Urinary bladder (tissue), 3 donors: ENCODE measurements at regions not wholly inside any gene's neighbourhood (a gene's known extent, or its start where the extent isn't known, plus 50 kb on each side); places are given as distances from the start of the nearest gene placed in this dataset.

Experiments
- DNase-seq: peaks from one replicate; pipeline ENCODE4 v3.0.0-alpha.2; 2015; ENCODE audit errors: extremely low spot score
- H3K27ac ChIP-seq: one replicate; pipeline ENCODE4 v1.5.1; 2013; ENCODE audit warnings: low read depth, mild to moderate bottlenecking, moderate library complexity
- H3K36me3 ChIP-seq: one replicate; pipeline ENCODE4 v1.6.1; 2013; ENCODE audit warnings: mild to moderate bottlenecking, moderate library complexity; ENCODE audit not compliant: insufficient read depth
- H3K4me1 ChIP-seq: one replicate; pipeline ENCODE4 v1.6.1; 2013; ENCODE audit warnings: mild to moderate bottlenecking, moderate library complexity; ENCODE audit not compliant: insufficient read depth
- H3K4me3 ChIP-seq: one replicate; pipeline ENCODE4 v1.5.1; 2013; ENCODE audit warnings: low read depth, low read length
- WGBS: extraction: QIAGEN DNeasy Blood & Tissue Kit; methylation state at CpG from one replicate; pipeline ENCODE4 v1.1.7; 2013; 5-methylcytosine and 5-hydroxymethylcytosine counted together
- donor health status: healthy with polysubstance abuse.
- donor health status: healthy.

GRCh38 chr3:459311-459670 lies 262.7 kb downstream of the CHL1 start:
- no peak for DNase-seq
- Histone ChIP-seq H3K36me3 (no peaks in the 10 kb centered on the region), H3K27ac (no peak overlapping the region), H3K4me3 (no peak overlapping the region), H3K4me1 (no peaks in the 10 kb centered on the region)
- WGBS = 61% methylated on average over 6 of the region's 6 CpGs

- no peak overlapping the region for H3K4me3 ChIP-seq
- no peaks in the 10 kb centered on the region for H3K4me1 ChIP-seq
- DNase-seq = no peak
- no peak overlapping the region for H3K27ac ChIP-seq
- 56% methylated on average over 2 of the region's 2 CpGs for WGBS
- no peaks in the 10 kb centered on the region for H3K36me3 ChIP-seq
Observed at GRCh38 chr3:461006-461405, 264.4 kb downstream of the CHL1 start.

- no peak overlapping the region for H3K4me3 ChIP-seq
- H3K36me3 ChIP-seq = no peaks in the 10 kb centered on the region
- 30% methylated on average over 4 of the region's 4 CpGs for WGBS
- H3K4me1 ChIP-seq = no peaks in the 10 kb centered on the region
- H3K27ac ChIP-seq = no peak overlapping the region
- DNase-seq = no peak
Observed at GRCh38 chr3:462851-463250, 266.3 kb downstream of the CHL1 start.

- 58% methylated on average over 7 of the region's 7 CpGs for WGBS
- H3K27ac ChIP-seq = no peak overlapping the region
- H3K4me1 ChIP-seq = no peaks in the 10 kb centered on the region
- H3K36me3 ChIP-seq = no peaks in the 10 kb centered on the region
- DNase-seq = no peak
- H3K4me3 ChIP-seq = no peak overlapping the region
Observed at GRCh38 chr3:463252-464192, 267.0 kb downstream of the CHL1 start.

GRCh38 chr3:464255-464654 lies 267.7 kb downstream of the CHL1 start:
- Histone ChIP-seq H3K4me3 (no peak overlapping the region), H3K36me3 (no peaks in the 10 kb centered on the region), H3K4me1 (no peaks in the 10 kb centered on the region), H3K27ac (no peak overlapping the region)
- WGBS = 80% methylated on average over 3 of the region's 3 CpGs
- DNase-seq = no peak

GRCh38 chr3:468172-468571 lies 271.6 kb downstream of the CHL1 start:
- Histone ChIP-seq H3K36me3 (no peaks in the 10 kb centered on the region), H3K4me3 (no peak overlapping the region), H3K4me1 (no peaks in the 10 kb centered on the region), H3K27ac (no peak overlapping the region)
- no peak for DNase-seq
- 34% methylated on average over 5 of the region's 5 CpGs for WGBS

GRCh38 chr3:473033-473800 lies 276.7 kb downstream of the CHL1 start:
- H3K36me3 ChIP-seq = no peaks in the 10 kb centered on the region
- 74% methylated on average over 5 of the region's 5 CpGs for WGBS
- no peak overlapping the region for H3K4me3 ChIP-seq
- no peaks in the 10 kb centered on the region for H3K4me1 ChIP-seq
- DNase-seq = no peak
- no peak overlapping the region for H3K27ac ChIP-seq

- H3K27ac ChIP-seq = no peak overlapping the region
- H3K4me1 ChIP-seq = no peaks in the 10 kb centered on the region
- H3K4me3 ChIP-seq = no peak overlapping the region
- DNase-seq = no peak
- 97% methylated on average over 1 of the region's 1 CpG for WGBS
- H3K36me3 ChIP-seq = no peaks in the 10 kb centered on the region
Observed at GRCh38 chr3:474828-475227, 278.3 kb downstream of the CHL1 start.

- no peak for DNase-seq
- H3K36me3 ChIP-seq = no peaks in the 10 kb centered on the region
- no peaks in the 10 kb centered on the region for H3K4me1 ChIP-seq
- H3K4me3 ChIP-seq = no peak overlapping the region
- no peak overlapping the region for H3K27ac ChIP-seq
- 82% methylated on average over 1 of the region's 1 CpG for WGBS
Observed at GRCh38 chr3:480070-480469, 283.5 kb downstream of the CHL1 start.

- Histone ChIP-seq H3K27ac (no peak overlapping the region), H3K4me1 (no peaks in the 10 kb centered on the region), H3K36me3 (no peaks in the 10 kb centered on the region), H3K4me3 (no peak overlapping the region)
- WGBS = 30% methylated on average over 3 of the region's 3 CpGs
- DNase-seq = no peak
Observed at GRCh38 chr3:481111-481510, 284.5 kb downstream of the CHL1 start.

- Histone ChIP-seq H3K36me3 (no peaks in the 10 kb centered on the region), H3K4me3 (no peak overlapping the region), H3K27ac (no peak overlapping the region), H3K4me1 (no peaks in the 10 kb centered on the region)
- no peak for DNase-seq
- WGBS = 19% methylated on average over 3 of the region's 3 CpGs
Observed at GRCh38 chr3:481680-482079, 285.1 kb downstream of the CHL1 start.

- no peak overlapping the region for H3K4me3 ChIP-seq
- no peaks in the 10 kb centered on the region for H3K36me3 ChIP-seq
- H3K4me1 ChIP-seq = no peaks in the 10 kb centered on the region
- no peak overlapping the region for H3K27ac ChIP-seq
- 87% methylated on average over 32 of the region's 32 CpGs for WGBS
- no peak for DNase-seq
Observed at GRCh38 chr3:482479-482878, 285.9 kb downstream of the CHL1 start.

GRCh38 chr3:484341-484740 lies 287.8 kb downstream of the CHL1 start:
- Histone ChIP-seq H3K4me3 (no peak overlapping the region), H3K4me1 (no peaks in the 10 kb centered on the region), H3K36me3 (no peaks in the 10 kb centered on the region), H3K27ac (no peak overlapping the region)
- no peak for DNase-seq
- 46% methylated on average over 2 of the region's 2 CpGs for WGBS

GRCh38 chr3:487614-488013 lies 291.1 kb downstream of the CHL1 start:
- H3K4me3 ChIP-seq = no peak overlapping the region
- H3K36me3 ChIP-seq = no peaks in the 10 kb centered on the region
- 37% methylated on average over 2 of the region's 2 CpGs for WGBS
- no peak for DNase-seq
- H3K27ac ChIP-seq = no peak overlapping the region
- no peaks in the 10 kb centered on the region for H3K4me1 ChIP-seq
